Mesenchymal stem cell (in vitro differentiated cells and primary cell): ENCODE measurements at regions not wholly inside any gene's neighbourhood (a gene's known extent, or its start where the extent isn't known, plus 50 kb on each side); places are given as distances from the start of the nearest gene placed in this dataset.

Experiments
- DNase-seq: peaks from one replicate; pipeline ENCODE4 v3.0.0-alpha.2; 2013
- H2AFZ ChIP-seq: one replicate; pipeline ENCODE4 v1.6.1; 2013; ENCODE audit warnings: low read depth, mild to moderate bottlenecking, control low read depth, inconsistent platforms, low read length, moderate library complexity
- H2AK5ac ChIP-seq: 2 replicates; pipeline ENCODE4 v1.6.1; 2013; ENCODE audit warnings: low read length, moderate library complexity, mild to moderate bottlenecking, inconsistent platforms; ENCODE audit not compliant: severe bottlenecking
- H2BK120ac ChIP-seq: one replicate; pipeline ENCODE4 v1.6.1; 2013; ENCODE audit warnings: low read depth, mild to moderate bottlenecking, inconsistent platforms, low read length, moderate library complexity
- H2BK12ac ChIP-seq, 2 experiments: one replicate each; pipeline ENCODE4 v1.6.1; 2013; ENCODE audit warnings: inconsistent platforms in 2 of 2, low read length in 2 of 2, mild to moderate bottlenecking in 2 of 2, moderate library complexity in 2 of 2, control low read depth in 1 of 2
- H2BK15ac ChIP-seq: one replicate; pipeline ENCODE4 v1.6.1; 2013; ENCODE audit warnings: mild to moderate bottlenecking, low read depth, inconsistent platforms; ENCODE audit not compliant: poor library complexity, severe bottlenecking
- H2BK5ac ChIP-seq: 2 replicates; pipeline ENCODE4 v1.6.1; 2013; ENCODE audit warnings: low read depth, mild to moderate bottlenecking, low read length, control low read depth, inconsistent platforms; ENCODE audit not compliant: poor library complexity, severe bottlenecking
- H3K14ac ChIP-seq, 2 experiments: one replicate each; pipeline ENCODE4 v1.6.1; 2013; ENCODE audit warnings: inconsistent platforms in 2 of 2, low read length in 2 of 2, control low read depth in 1 of 2, mild to moderate bottlenecking in 1 of 2, moderate library complexity in 1 of 2
- H3K18ac ChIP-seq, 2 experiments: one replicate each; pipeline ENCODE4 v1.6.1; 2013; ENCODE audit warnings: inconsistent platforms in 2 of 2, low read length in 2 of 2, control low read depth in 1 of 2, low read depth in 1 of 2, mild to moderate bottlenecking in 1 of 2
- H3K23ac ChIP-seq, 2 experiments: one replicate each; pipeline ENCODE4 v1.6.1; 2013; ENCODE audit warnings: inconsistent platforms in 2 of 2, low read length in 2 of 2, mild to moderate bottlenecking in 2 of 2, moderate library complexity in 2 of 2, control low read depth in 1 of 2
- H3K27ac ChIP-seq: 2 replicates; pipeline ENCODE4 v1.5.1; 2013; ENCODE audit warnings: mild to moderate bottlenecking, moderate library complexity, low read length, control low read depth, inconsistent platforms; ENCODE audit not compliant: poor library complexity, severe bottlenecking
- H3K27me3 ChIP-seq, 2 experiments: 2 replicates each; pipeline versions ENCODE4 v1.6.1 to v1.7.0; 2013; ENCODE audit warnings: low read length in 2 of 2, mild to moderate bottlenecking in 2 of 2, moderate library complexity in 2 of 2, control low read depth in 1 of 2, inconsistent platforms in 1 of 2; ENCODE audit not compliant: control insufficient read depth in 1 of 2, insufficient read depth in 1 of 2
- H3K36me3 ChIP-seq, 2 experiments: 2 replicates each; pipeline versions ENCODE4 v1.6.1 to v1.7.0; 2013; ENCODE audit warnings: low read length in 2 of 2, control low read depth in 1 of 2, inconsistent platforms in 1 of 2, low read depth in 1 of 2, mild to moderate bottlenecking in 1 of 2; ENCODE audit not compliant: insufficient read depth in 2 of 2, control insufficient read depth in 1 of 2
- H3K4ac ChIP-seq, 2 experiments: one replicate each; pipeline ENCODE4 v1.6.1; 2013; ENCODE audit warnings: inconsistent platforms in 2 of 2, low read length in 2 of 2, mild to moderate bottlenecking in 2 of 2, moderate library complexity in 2 of 2, control low read depth in 1 of 2, low read depth in 1 of 2
- H3K4me1 ChIP-seq: 2 replicates; pipeline ENCODE4 v1.6.1; 2013; ENCODE audit warnings: low read depth, low read length, control low read depth; ENCODE audit not compliant: control insufficient read depth, insufficient read depth
- H3K4me2 ChIP-seq: 2 replicates; pipeline ENCODE4 v1.6.1; 2013; ENCODE audit warnings: low read length, mild to moderate bottlenecking, inconsistent platforms; ENCODE audit not compliant: poor library complexity, severe bottlenecking
- H3K4me3 ChIP-seq, 2 experiments: 2 replicates each; pipeline versions ENCODE4 v1.5.1 to v1.7.0; 2013; ENCODE audit warnings: low read length in 2 of 2, mild to moderate bottlenecking in 2 of 2, control low read depth in 1 of 2, low read depth in 1 of 2; ENCODE audit not compliant: insufficient read depth in 1 of 2
- H3K79me1 ChIP-seq: replicated peaks from 2 replicates; pipeline ENCODE4 v1.6.1; 2013; ENCODE audit warnings: mild to moderate bottlenecking, control low read depth, low read length, inconsistent platforms; ENCODE audit not compliant: poor library complexity, severe bottlenecking
- H3K9ac ChIP-seq: 2 replicates; pipeline ENCODE4 v1.7.0; 2013; ENCODE audit warnings: mild to moderate bottlenecking, low read length, moderate library complexity
- H3K9me3 ChIP-seq: 2 replicates; pipeline ENCODE4 v1.7.0; 2013; ENCODE audit warnings: mild to moderate bottlenecking, low read length; ENCODE audit not compliant: control insufficient read depth
- H4K8ac ChIP-seq: one replicate; pipeline ENCODE4 v1.6.1; 2013; ENCODE audit warnings: inconsistent platforms, mild to moderate bottlenecking, low read length, moderate library complexity
- H4K91ac ChIP-seq: one replicate; pipeline ENCODE4 v1.6.1; 2013; ENCODE audit warnings: mild to moderate bottlenecking, low read length, inconsistent platforms
- WGBS: methylation state at CpG from one replicate; pipeline ENCODE4 v1.1.7; 2013; ENCODE audit warnings: mixed read lengths; 5-methylcytosine and 5-hydroxymethylcytosine counted together

DNA sequence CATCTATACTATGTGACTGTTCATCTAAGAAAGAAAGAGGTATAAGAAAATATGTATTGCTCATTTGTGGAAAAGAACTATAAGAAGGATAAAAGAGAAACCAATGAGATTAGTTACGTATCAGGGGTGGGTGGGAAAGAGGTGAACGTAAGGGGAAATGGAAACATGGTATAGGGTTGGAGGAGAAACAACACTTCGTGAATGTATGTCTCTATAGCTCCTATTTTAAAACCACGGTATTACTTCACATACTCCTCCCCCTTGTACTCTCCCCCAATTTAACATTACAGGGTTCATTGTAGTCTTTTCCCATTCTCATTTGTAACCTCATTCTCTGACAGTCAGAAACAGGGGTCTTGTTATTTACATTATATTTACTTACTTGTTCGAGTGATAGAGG, 120.4 kb downstream of the FOXG1 start:
- Histone ChIP-seq H3K27ac (no peak overlapping the region), H2BK12ac (no peak overlapping the region)
- DNase-seq: no peak

DNA sequence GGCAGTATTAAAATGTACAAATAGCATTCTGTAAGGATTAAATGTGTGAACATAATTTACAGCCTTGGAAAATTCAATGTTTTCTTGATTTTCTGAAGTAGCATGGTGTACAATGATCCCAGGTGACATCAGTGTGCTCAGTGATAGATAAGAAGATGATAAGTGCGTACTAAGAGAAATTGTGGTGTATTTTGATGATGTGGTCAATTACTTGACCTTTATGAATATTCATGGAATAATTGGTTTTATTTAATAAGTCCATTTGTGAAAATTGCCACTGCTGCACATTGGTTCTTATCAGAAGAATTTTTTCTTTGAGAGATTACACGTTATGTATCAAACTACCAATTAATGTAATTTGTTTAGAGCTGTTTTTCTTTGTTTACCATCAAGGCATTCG, 128.8 kb downstream of the FOXG1 start:
- Histone ChIP-seq H2BK120ac (no peak overlapping the region), H3K36me3 (no peaks in the 10 kb centered on the region), H3K9ac (no peak overlapping the region), H3K27me3 (no peaks in the 10 kb centered on the region), H3K79me1 (no peaks in the 10 kb centered on the region), H4K8ac (no peak overlapping the region), H3K4me3 (no peak overlapping the region), H4K91ac (no peak overlapping the region), H2AK5ac (no peak overlapping the region), H3K14ac (no peak overlapping the region), H2BK5ac (no peak overlapping the region), H2BK12ac (no peak overlapping the region), H2AFZ (no peak overlapping the region), H3K27ac (no peak overlapping the region), H3K4me2 (no peak overlapping the region), H3K23ac (no peak overlapping the region), H2BK15ac (no peak overlapping the region), H3K9me3 (no peaks in the 10 kb centered on the region), H3K4ac (no peak overlapping the region), H3K18ac (no peak overlapping the region), H3K4me1 (no peaks in the 10 kb centered on the region)
- WGBS: 47% methylated on average over 1 of the region's 3 CpGs
- no peak for DNase-seq

More for the DNA sequence above, 120.4 kb downstream of the FOXG1 start:
- no peak overlapping the region for H2BK15ac ChIP-seq
- H3K14ac ChIP-seq: no peak overlapping the region
- no peaks in the 10 kb centered on the region for H3K79me1 ChIP-seq
- H3K23ac ChIP-seq: no peak overlapping the region
- no peaks in the 10 kb centered on the region for H3K4me1 ChIP-seq
- no peak overlapping the region for H2AFZ ChIP-seq
- no peak overlapping the region for H3K18ac ChIP-seq
- no peak overlapping the region for H4K91ac ChIP-seq
- H3K4me2 ChIP-seq: no peak overlapping the region
- no peaks in the 10 kb centered on the region for H3K9me3 ChIP-seq
- no peak overlapping the region for H3K4ac ChIP-seq
- H3K27me3 ChIP-seq: no peaks in the 10 kb centered on the region
- H2BK5ac ChIP-seq: no peak overlapping the region
- H3K4me3 ChIP-seq: no peak overlapping the region
- 88% methylated on average over 2 of the region's 5 CpGs for WGBS
- no peaks in the 10 kb centered on the region for H3K36me3 ChIP-seq
- no peak overlapping the region for H2AK5ac ChIP-seq
- no peak overlapping the region for H3K9ac ChIP-seq
- no peak overlapping the region for H2BK120ac ChIP-seq
- no peak overlapping the region for H4K8ac ChIP-seq

- H2BK15ac ChIP-seq: no peak overlapping the region
- no peak overlapping the region for H2AFZ ChIP-seq
- H3K14ac ChIP-seq: no peak overlapping the region
- no peak overlapping the region for H4K91ac ChIP-seq
- H3K4me2 ChIP-seq: no peak overlapping the region
- no peak overlapping the region for H2BK5ac ChIP-seq
- H3K9ac ChIP-seq: no peak overlapping the region
- no peak overlapping the region for H3K27ac ChIP-seq
- H3K27me3 ChIP-seq: no peaks in the 10 kb centered on the region
- no peak for DNase-seq
- H2AK5ac ChIP-seq: no peak overlapping the region
- no peak overlapping the region for H3K23ac ChIP-seq
- H2BK12ac ChIP-seq: no peak overlapping the region
- no peak overlapping the region for H2BK120ac ChIP-seq
- no peak overlapping the region for H4K8ac ChIP-seq
- H3K18ac ChIP-seq: no peak overlapping the region
- no peaks in the 10 kb centered on the region for H3K9me3 ChIP-seq
- H3K4me1 ChIP-seq: no peaks in the 10 kb centered on the region
- no peaks in the 10 kb centered on the region for H3K36me3 ChIP-seq
- H3K79me1 ChIP-seq: no peaks in the 10 kb centered on the region
- no peak overlapping the region for H3K4me3 ChIP-seq
- no peak overlapping the region for H3K4ac ChIP-seq
Measured at GRCh38 chr14:28896337-28896736, 129.8 kb downstream of the FOXG1 start.

- Histone ChIP-seq H3K4me2 (no peak overlapping the region), H3K79me1 (no peaks in the 10 kb centered on the region), H3K14ac (no peak overlapping the region), H2BK5ac (no peak overlapping the region), H2BK15ac (no peak overlapping the region), H3K4ac (no peak overlapping the region), H4K91ac (no peak overlapping the region), H4K8ac (no peak overlapping the region), H2AK5ac (no peak overlapping the region), H2AFZ (no peak overlapping the region), H3K18ac (no peak overlapping the region), H3K9ac (no peak overlapping the region), H3K4me3 (no peak overlapping the region), H3K36me3 (no peaks in the 10 kb centered on the region), H3K27ac (no peak overlapping the region), H3K23ac (no peak overlapping the region), H2BK120ac (no peak overlapping the region), H3K27me3 (no peaks in the 10 kb centered on the region), H3K4me1 (no peaks in the 10 kb centered on the region), H2BK12ac (no peak overlapping the region), H3K9me3 (no peaks in the 10 kb centered on the region)
- no peak for DNase-seq
- WGBS: 52% methylated on average over 1 of the region's 1 CpG
Measured at GRCh38 chr14:28901631-28902030, 135.0 kb downstream of the FOXG1 start.
